Right hindlimb (tissue), 1 donor: ENCODE measurements at regions not wholly inside any gene's neighbourhood (a gene's known extent, or its start where the extent isn't known, plus 50 kb on each side); places are given as distances from the start of the nearest gene placed in this dataset.
A peak's percentile ranks its signal among the peaks of the same experiment; 100 is the strongest.
"Not testable (repeated sequence)": the region's sequence is repeated elsewhere in the genome, so short reads cannot be mapped to it uniquely, and the experiment has no call there.

Experiments
- DNase-seq: peaks from one replicate; pipeline ENCODE4 v3.0.0-alpha.2; 2018

- no peak for DNase-seq
These were observed 571.3 kb downstream of the GABRG2 start for GRCh38 chr5:162638849-162639248.

GRCh38 chr5:162641142-162641813 is 573.7 kb downstream of the GABRG2 start:
- DNase-seq, result no peak

GRCh38 chr5:162654661-162655405 is 587.3 kb downstream of the GABRG2 start:
- DNase-seq, result no peak

DNA sequence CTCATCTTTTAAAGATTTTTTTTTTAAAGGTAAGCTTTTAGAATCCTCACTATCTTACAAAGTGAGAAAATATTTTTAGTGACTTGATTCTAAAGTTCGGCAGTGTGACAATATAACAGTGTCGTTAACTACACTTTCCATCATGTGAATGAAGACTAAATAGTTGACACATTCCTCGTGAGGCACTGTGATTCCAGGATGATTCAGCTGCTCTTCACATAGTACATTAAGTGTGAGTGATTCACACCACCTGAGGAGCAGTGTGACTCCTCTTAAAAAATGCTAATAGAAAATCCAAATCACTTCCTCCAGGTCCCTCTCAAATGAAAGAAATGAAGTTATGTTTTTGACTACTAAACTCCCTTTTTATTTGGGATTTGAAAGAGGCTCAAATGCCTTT is 589.5 kb downstream of the GABRG2 start:
- no peak for DNase-seq

DNA sequence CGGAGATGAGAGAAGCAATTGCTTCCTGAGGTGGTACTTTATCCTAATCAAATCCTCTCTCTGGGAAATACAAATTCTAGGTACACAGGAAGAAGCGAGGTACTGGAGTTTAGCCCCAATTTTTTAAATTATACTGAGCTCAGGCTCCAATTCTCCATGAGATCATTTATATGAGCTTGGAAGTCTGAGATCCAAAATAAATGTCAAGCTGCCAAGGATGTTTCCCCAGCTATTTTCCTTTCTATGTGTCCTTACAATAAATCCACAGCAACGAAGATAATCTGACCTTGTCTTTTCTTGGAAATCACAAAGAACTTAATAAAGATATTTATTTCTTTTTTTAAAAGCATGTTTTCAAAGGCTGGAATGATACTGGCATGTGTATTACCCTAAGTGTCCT is 597.3 kb downstream of the GABRG2 start:
- DNase-seq, result no peak

DNA sequence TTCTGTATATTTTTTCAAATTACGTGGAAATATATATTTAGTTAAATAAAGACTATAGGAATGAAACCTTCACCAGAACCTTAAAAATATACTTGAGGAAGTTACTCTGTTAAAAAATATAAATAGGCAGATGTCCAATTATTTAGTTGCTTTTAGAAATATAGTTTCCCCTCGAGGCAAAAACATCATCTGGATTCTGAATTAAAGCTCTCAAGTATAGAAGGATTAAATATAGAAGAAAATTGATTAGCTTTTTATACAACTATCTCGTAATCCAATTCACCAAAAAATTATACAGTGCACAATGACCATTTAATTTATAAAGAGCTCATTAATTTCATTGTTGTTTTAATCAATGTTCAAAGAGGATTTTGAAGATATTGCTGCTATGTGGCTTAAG is 601.4 kb downstream of the GABRG2 start:
- DNase-seq, result no peak

- DNase-seq, result no peak
These were observed 604.5 kb downstream of the GABRG2 start for GRCh38 chr5:162672061-162672460.

- no peak for DNase-seq
These were observed 615.7 kb downstream of the GABRG2 start for GRCh38 chr5:162683284-162683683.

- no peak for DNase-seq
These were observed 616.6 kb downstream of the GABRG2 start for GRCh38 chr5:162684145-162684544.

- no peak for DNase-seq
These were observed 617.7 kb downstream of the GABRG2 start for GRCh38 chr5:162685302-162685701.

- DNase-seq, result not testable (repeated sequence)
These were observed 628.7 kb downstream of the GABRG2 start for GRCh38 chr5:162696272-162696671.

- DNase-seq, result no peak
These were observed 631.8 kb downstream of the GABRG2 start for GRCh38 chr5:162699361-162699760.

DNA sequence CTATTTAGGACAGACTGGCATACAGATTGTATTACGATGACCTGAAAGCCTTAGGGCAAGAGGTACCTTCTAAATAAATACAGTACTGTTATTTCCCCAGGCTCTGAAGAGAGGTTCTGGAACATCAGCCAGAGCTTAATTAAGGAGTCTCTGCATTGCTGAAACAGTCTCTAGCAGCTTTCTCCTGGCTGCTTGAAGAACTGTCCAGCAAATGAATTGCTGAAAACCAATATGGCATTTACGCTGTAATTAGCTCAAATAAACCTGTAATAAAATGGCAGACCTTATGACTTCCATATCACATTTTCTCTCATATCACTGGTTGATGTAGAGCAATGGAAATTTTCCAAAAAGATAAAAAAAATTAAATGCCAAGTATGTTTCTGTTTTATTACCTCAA is 636.3 kb downstream of the GABRG2 start:
- no peak for DNase-seq

GRCh38 chr5:162711244-162711643 is 643.7 kb downstream of the GABRG2 start:
- DNase-seq, result no peak

GRCh38 chr5:162719720-162720119 is 652.1 kb downstream of the GABRG2 start:
- no peak for DNase-seq

DNA sequence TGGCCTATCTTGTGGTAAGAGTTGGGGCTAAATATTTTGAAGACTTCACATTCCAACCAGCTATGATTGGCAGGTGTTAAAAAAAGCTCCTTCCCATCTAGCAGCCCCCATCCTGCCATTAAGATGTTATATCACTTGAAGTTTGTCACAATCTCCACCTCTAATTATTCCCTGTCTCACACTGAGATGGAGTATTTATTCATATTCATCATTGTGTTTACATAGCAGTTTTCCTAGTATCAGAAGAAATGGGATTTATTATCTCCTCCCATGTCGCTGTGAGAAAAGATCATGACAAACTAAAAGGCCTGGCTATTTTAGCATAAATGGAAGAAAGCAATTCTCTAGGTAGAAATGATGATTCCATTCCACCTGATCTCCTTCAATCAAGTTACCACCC is 653.6 kb downstream of the GABRG2 start:
- no peak for DNase-seq

GRCh38 chr5:162752612-162753011 is 684.8 kb upstream of the CCNG1 start:
- DNase-seq, result no peak

GRCh38 chr5:162762119-162762518 is 675.3 kb upstream of the CCNG1 start:
- DNase-seq, result no peak

DNA sequence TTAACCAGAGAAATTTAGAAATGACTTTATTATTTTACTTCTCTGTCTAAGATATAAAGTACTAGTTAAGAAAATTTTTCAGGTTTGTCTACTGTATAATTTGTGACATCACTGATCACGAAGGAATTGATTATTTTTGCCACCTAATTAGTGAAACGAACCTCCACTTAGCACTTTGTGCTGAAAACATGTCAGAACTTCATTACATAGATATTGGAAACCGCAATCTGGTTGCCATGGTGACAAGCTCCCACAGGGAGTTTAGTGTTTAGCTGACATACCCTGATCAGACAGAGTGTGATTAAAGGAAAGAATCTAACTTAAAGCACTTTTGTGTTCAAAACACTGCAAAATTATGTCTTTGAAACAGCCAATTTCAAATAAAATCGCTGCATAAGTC is 668.4 kb upstream of the CCNG1 start:
- DNase-seq, result no peak

GRCh38 chr5:162785673-162786072 is 651.7 kb upstream of the CCNG1 start:
- no peak for DNase-seq

DNA sequence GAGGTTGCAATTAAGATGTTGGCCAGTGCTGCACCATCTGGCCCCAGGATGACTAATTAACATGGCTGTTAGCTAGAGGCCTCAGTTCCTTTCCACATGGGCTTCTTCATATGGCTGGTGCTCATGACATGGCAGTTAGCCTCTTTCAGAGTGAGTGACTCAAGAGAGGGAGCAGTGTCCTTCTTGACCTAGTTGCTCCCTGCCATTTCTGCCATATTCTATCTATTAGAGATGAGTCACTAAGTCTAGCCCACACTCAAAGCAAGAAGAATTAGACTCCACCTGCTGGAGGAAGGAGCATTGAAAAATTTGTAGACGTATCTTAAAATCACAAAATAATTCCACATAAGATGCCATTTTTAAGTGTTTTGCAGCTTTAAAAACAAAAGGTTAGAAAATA is 651.2 kb upstream of the CCNG1 start:
- DNase-seq, result no peak

DNA sequence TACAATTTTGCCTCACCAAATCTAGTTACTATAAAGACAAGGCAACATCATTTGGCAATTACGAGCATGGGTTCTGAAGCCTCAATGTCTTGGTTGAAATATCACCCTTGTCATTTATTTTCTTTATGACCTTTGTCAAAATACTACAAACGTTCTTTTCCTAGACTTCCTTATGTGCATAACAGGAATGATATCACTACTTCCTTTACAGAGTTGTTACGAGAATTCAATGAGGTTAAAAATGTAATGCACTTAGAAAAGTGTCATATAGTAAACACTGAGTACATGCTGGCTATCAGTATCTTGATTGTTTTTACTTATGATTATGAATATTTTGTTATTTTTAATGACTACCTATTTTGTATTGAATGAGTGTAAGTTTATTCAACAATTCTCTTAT is 640.9 kb upstream of the CCNG1 start:
- DNase-seq, result no peak

DNA sequence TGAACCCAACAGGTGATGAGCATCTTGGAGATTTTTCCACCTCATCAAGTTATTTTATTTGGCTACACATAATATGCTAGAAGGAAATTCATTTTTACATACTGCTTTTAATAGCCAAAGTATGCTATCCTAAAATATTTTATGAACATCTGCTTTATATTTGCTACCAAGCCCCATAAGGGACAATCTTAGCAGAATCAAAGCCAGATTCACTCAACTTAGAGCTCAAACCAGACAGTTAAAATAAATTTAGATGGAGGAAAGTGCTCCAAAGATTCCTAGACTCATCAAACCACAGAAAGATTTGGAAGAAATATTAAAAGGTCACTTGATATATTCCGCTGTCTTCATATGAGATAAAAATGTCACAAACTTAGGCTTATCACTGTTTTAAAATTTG is 637.1 kb upstream of the CCNG1 start:
- DNase-seq, result no peak

- DNase-seq, result peak; percentile 18
These were observed 636.2 kb upstream of the CCNG1 start for GRCh38 chr5:162801235-162801634.

DNA sequence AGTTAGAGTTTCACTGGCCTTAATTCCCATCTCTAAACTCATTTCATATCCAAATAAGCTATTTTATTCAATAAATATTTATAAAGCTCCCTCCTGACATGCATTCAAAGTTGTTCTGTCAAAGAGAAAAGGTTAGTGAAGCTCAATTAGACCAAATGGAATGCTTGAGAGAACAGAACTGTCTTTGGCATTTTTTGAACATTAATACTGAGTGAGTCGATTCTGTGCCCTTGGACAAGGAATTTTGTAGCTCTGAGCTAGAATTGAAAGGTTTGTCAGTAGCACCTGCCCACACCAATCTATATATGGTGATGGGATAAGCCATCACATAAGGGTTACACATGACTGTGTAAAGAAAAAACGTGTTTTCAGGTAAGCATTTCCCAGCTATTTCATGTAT is 631.2 kb upstream of the CCNG1 start:
- no peak for DNase-seq
